Liver (tissue), 3 donors: ENCODE measurements at regions not wholly inside any gene's neighbourhood (a gene's known extent, or its start where the extent isn't known, plus 50 kb on each side); places are given as distances from the start of the nearest gene placed in this dataset.

Experiments used
- CTCF ChIP-seq: fragments of 150-350 bp; IDR thresholded peaks from 2 replicates; pipeline ENCODE4 v1.5.1; 2017; ENCODE audit warnings: improper control_type of control experiment, low read depth, low read length; ENCODE audit not compliant: missing input control
- FOXA1 ChIP-seq: IDR thresholded peaks from 2 replicates; pipeline ENCODE4 v1.6.1; 2016; ENCODE audit warnings: antibody characterized with exemption
- HNF4A ChIP-seq, 2 donors: conservative IDR thresholded peaks; 2 replicates each; pipeline ENCODE4 v1.6.1; 2016; ENCODE audit warnings: antibody characterized with exemption in 2 of 2, mild to moderate bottlenecking in 2 of 2
- YY1 ChIP-seq: IDR thresholded peaks from 2 replicates; pipeline ENCODE4 v1.6.1; 2016; ENCODE audit warnings: antibody characterized with exemption, mild to moderate bottlenecking
- donor health status: healthy.
- donor health status: healthy.

- no peak for TF ChIP-seq HNF4A (conservative IDR thresholded peaks at IDR 0.05)
- TF ChIP-seq YY1, result no peak
- no peak for TF ChIP-seq CTCF
- no peak for TF ChIP-seq FOXA1
Observed at GRCh38 chr21:27596196-27596595, 629.3 kb upstream of the ADAMTS5 start.
